ENCODE measurements at regions not wholly inside any gene's neighbourhood (a gene's known extent, or its start where the extent isn't known, plus 50 kb on each side); places are given as distances from the start of the nearest gene placed in this dataset.

DNA sequence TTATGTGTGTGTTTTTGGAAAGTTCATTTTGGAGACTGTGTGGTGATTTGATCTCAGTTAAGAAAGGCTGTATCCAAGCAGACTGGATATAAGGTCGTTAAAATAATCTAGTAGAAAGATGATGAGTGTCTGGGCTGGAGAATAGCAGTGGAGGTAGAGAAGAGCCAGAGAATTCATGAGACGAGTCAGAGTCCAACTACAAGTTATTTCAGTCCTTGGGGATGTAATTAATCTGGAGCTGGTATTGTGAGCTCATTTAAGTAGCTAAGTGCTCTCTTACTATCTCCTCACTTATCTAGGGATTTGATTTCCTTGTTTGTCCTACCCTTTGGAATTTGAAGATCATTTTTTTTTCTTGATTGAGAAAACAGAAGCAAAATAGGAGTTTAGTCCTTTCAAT lies 1219.0 kb upstream of the ADGRL4 start:
- DNase-seq = no peak
- intact Hi-C loops (cut with DNase I) = no loop called here
- TF ChIP-seq POLR2A (IDR thresholded peaks at IDR 0.05) = no peak
- no peak for TF ChIP-seq CTCF (IDR thresholded peaks at IDR 0.05)
- Histone ChIP-seq H3K27me3 (no peaks in the 10 kb centered on the region), H3K4me3 (no peak overlapping the region), H3K9me3 (replicated peaks in 1 of 3) (no peaks in the 10 kb centered on the region), H3K27ac (no peak overlapping the region), H3K36me3 (replicated peaks in 1 of 2) (no peaks in the 10 kb centered on the region), H3K4me1 (replicated peaks in 1 of 2) (no peaks in the 10 kb centered on the region)
- 49 to 59% (median 56%) methylated on average over 2 of the region's 2 CpGs for WGBS, 4 donors

DNA sequence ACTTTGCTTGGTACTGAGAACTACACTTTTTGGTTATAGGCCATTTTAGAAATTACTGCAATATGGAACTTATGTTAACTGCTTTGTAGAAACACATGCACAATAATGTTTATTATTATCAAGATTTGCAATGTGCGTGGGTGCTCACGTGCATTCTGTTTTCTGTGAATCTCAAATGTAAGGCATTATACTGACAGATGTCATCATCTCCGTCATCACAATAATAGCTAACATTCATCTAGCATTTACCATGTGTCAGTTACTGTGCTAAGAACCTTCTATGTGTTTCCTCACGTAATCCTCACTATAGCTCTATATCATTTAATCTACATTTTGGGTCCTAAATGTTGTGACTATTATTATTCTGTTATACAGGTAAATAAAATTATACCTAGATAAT lies 1214.8 kb upstream of the ADGRL4 start:
- DNase-seq = no peak
- Histone ChIP-seq H3K36me3 (replicated peaks in 1 of 2) (no peaks in the 10 kb centered on the region), H3K4me1 (replicated peaks in 1 of 2) (no peaks in the 10 kb centered on the region), H3K27me3 (no peaks in the 10 kb centered on the region), H3K27ac (no peak overlapping the region), H3K4me3 (no peak overlapping the region), H3K9me3 (replicated peaks in 1 of 3) (no peaks in the 10 kb centered on the region)
- intact Hi-C loops (cut with DNase I) = no loop called here
- no peak for TF ChIP-seq POLR2A (IDR thresholded peaks at IDR 0.05)
- no peak for TF ChIP-seq CTCF (IDR thresholded peaks at IDR 0.05)
- 90 to 95% (median 93%) methylated on average over 4 of the region's 4 CpGs for WGBS, 4 donors

GRCh38 chr1:80218112-80218511 lies 1211.6 kb upstream of the ADGRL4 start:
- WGBS, 4 donors = 58 to 62% (median 59%) methylated on average over 2 of the region's 2 CpGs
- TF ChIP-seq POLR2A (IDR thresholded peaks at IDR 0.05) (no peak), CTCF (IDR thresholded peaks at IDR 0.05) (peak; percentile 27 to 57 (median 48))
- Histone ChIP-seq H3K4me3 (no peak overlapping the region), H3K36me3 (replicated peaks in 1 of 2) (no peaks in the 10 kb centered on the region), H3K27ac (no peak overlapping the region), H3K4me1 (replicated peaks in 1 of 2) (no peaks in the 10 kb centered on the region), H3K9me3 (replicated peaks in 1 of 3) (no peaks in the 10 kb centered on the region), H3K27me3 (no peaks in the 10 kb centered on the region)
- intact Hi-C loops (cut with DNase I) = no loop called here
- DNase-seq = no peak

- DNase-seq = peak; percentile 26 to 66 (median 53)
- no peaks in the 10 kb centered on the region for H3K27me3 ChIP-seq
- WGBS, 4 donors = 6 to 15% (median 12%) methylated on average over 4 of the region's 4 CpGs
These were observed 1211.0 kb upstream of the ADGRL4 start for GRCh38 chr1:80217377-80217986.

More at GRCh38 chr1:80217377-80217986, 1211.0 kb upstream of the ADGRL4 start:
- Histone ChIP-seq H3K9me3 (replicated peaks in 1 of 3) (no peaks in the 10 kb centered on the region), H3K36me3 (replicated peaks in 1 of 2) (no peaks in the 10 kb centered on the region), H3K27ac (no peak overlapping the region), H3K4me3 (no peak overlapping the region), H3K4me1 (replicated peaks in 1 of 2) (no peaks in the 10 kb centered on the region)
- TF ChIP-seq CTCF (IDR thresholded peaks at IDR 0.05) (peak; percentile 36 to 72 (median 68)), POLR2A (IDR thresholded peaks at IDR 0.05) (no peak)
- intact Hi-C loops (cut with DNase I) = no loop called here

All from adrenal gland (tissue), 9 donors.